ENCODE measurements at regions not wholly inside any gene's neighbourhood (a gene's known extent, or its start where the extent isn't known, plus 50 kb on each side); places are given as distances from the start of the nearest gene placed in this dataset.

GRCh38 chr2:43161650-43162510 lies 64.5 kb downstream of the ZFP36L2 start:
- Histone ChIP-seq H3K4me3 (replicated peaks; ENCODE audit: insufficient read depth, low read length) (no peak overlapping the region), H3K27me3 (ENCODE audit: insufficient read depth, poor library complexity, severe bottlenecking) (no peaks in the 10 kb centered on the region), H3K27ac (replicated peaks) (no peak overlapping the region)
- DNase-seq (ENCODE audit: low read depth in 1 of 2, low spot score in 1 of 2), result no peak
- TF ChIP-seq REST (IDR thresholded peaks at IDR 0.05; ENCODE audit: insufficient replicate concordance, low read depth) (no peak), POLR2AphosphoS5 (IDR thresholded peaks at IDR 0.05; ENCODE audit: low read depth) (no peak), SPI1 (IDR thresholded peaks at IDR 0.05; ENCODE audit: borderline replicate concordance, low read depth) (no peak), CTCF (IDR thresholded peaks at IDR 0.05; ENCODE audit: insufficient read depth, low read length) (no peak), GABPA (IDR thresholded peaks at IDR 0.05; ENCODE audit: low read depth) (no peak)

GRCh38 chr2:43160778-43161177 lies 65.6 kb downstream of the ZFP36L2 start:
- H3K27ac ChIP-seq (replicated peaks), result peak overlapping the region; percentile 87

More at GRCh38 chr2:43160778-43161177, 65.6 kb downstream of the ZFP36L2 start:
- H3K4me3 ChIP-seq (replicated peaks; ENCODE audit: insufficient read depth, low read length), result no peak overlapping the region
- no peak for TF ChIP-seq REST (IDR thresholded peaks at IDR 0.05; ENCODE audit: insufficient replicate concordance, low read depth)
- no peak for TF ChIP-seq SPI1 (IDR thresholded peaks at IDR 0.05; ENCODE audit: borderline replicate concordance, low read depth)
- TF ChIP-seq GABPA (IDR thresholded peaks at IDR 0.05; ENCODE audit: low read depth), result no peak
- TF ChIP-seq CTCF (IDR thresholded peaks at IDR 0.05; ENCODE audit: insufficient read depth, low read length), result no peak
- TF ChIP-seq POLR2AphosphoS5 (IDR thresholded peaks at IDR 0.05; ENCODE audit: low read depth), result no peak
- H3K27me3 ChIP-seq (ENCODE audit: insufficient read depth, poor library complexity, severe bottlenecking), result no peaks in the 10 kb centered on the region
- DNase-seq (ENCODE audit: low read depth in 1 of 2, low spot score in 1 of 2), result no peak
